ENCODE measurements at regions not wholly inside any gene's neighbourhood (a gene's known extent, or its start where the extent isn't known, plus 50 kb on each side); places are given as distances from the start of the nearest gene placed in this dataset.

DNA sequence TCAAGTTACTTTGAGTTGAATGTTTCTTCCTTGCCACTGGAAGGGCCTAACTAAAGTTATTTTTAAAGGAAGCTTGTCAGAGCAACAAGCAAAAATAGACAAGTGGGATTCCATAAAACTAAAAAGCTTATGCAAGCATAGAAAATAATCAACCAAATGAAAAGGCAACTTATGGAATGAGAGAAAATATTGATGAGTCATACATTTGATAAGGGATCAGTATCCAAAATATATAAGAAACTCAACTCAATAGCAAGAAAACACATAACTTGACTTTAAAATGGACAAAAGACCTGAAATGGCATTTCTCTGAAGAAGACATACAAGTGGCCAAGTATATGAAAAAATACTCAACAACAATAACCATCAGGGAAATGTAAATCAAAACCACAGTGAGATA, 264.5 kb upstream of the UBASH3B start:
- TF ChIP-seq, protein P1, sequence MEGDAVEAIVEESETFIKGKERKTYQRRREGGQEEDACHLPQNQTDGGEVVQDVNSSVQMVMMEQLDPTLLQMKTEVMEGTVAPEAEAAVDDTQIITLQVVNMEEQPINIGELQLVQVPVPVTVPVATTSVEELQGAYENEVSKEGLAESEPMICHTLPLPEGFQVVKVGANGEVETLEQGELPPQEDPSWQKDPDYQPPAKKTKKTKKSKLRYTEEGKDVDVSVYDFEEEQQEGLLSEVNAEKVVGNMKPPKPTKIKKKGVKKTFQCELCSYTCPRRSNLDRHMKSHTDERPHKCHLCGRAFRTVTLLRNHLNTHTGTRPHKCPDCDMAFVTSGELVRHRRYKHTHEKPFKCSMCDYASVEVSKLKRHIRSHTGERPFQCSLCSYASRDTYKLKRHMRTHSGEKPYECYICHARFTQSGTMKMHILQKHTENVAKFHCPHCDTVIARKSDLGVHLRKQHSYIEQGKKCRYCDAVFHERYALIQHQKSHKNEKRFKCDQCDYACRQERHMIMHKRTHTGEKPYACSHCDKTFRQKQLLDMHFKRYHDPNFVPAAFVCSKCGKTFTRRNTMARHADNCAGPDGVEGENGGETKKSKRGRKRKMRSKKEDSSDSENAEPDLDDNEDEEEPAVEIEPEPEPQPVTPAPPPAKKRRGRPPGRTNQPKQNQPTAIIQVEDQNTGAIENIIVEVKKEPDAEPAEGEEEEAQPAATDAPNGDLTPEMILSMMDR (IDR thresholded peaks at IDR 0.05; ENCODE audit: low read length), result no peak
- TF ChIP-seq EZH2 (optimal IDR thresholded peaks at IDR 0.05; ENCODE audit: low read depth, low read length) (no peak), EZH2phosphoT487 (IDR thresholded peaks at IDR 0.05; ENCODE audit: low read length) (no peak)
